Astrocyte (in vitro differentiated cells and primary cell): ENCODE measurements at regions not wholly inside any gene's neighbourhood (a gene's known extent, or its start where the extent isn't known, plus 50 kb on each side); places are given as distances from the start of the nearest gene placed in this dataset.

ENCODE experiments used
- DNase-seq: peaks from one replicate; pipeline ENCODE4 v3.0.0-alpha.2; 2010; ENCODE audit warnings: low read depth
- FAIRE-seq: peaks from 2 replicates; lab custom pipeline; 2011; peaks lifted over from hg19 to GRCh38; lab: Jason Lieb, UNC
- H2AFZ ChIP-seq: 2 replicates; pipeline ENCODE4 v1.6.0; 2012; ENCODE audit warnings: low read depth, low read length, inconsistent platforms
- H3K27ac ChIP-seq: 2 replicates; pipeline ENCODE4 v1.5.1; 2011; ENCODE audit warnings: low read depth, low read length, inconsistent platforms
- H3K27me3 ChIP-seq: 2 replicates; pipeline ENCODE4 v1.6.0; 2011; ENCODE audit warnings: low read length, inconsistent platforms; ENCODE audit not compliant: insufficient read depth
- H3K36me3 ChIP-seq: 2 replicates; pipeline ENCODE4 v1.5.1; 2011; ENCODE audit warnings: low read length, inconsistent platforms; ENCODE audit not compliant: insufficient read depth
- H3K4me1 ChIP-seq: 2 replicates; pipeline ENCODE4 v1.5.1; 2011; ENCODE audit warnings: low read length, inconsistent platforms; ENCODE audit not compliant: insufficient read depth
- H3K4me2 ChIP-seq: 2 replicates; pipeline ENCODE4 v1.6.0; 2012; ENCODE audit warnings: low read length, inconsistent platforms
- H3K4me3 ChIP-seq: 2 replicates; pipeline ENCODE4 v1.5.1; 2011; ENCODE audit warnings: low read depth, mild to moderate bottlenecking, low read length, inconsistent platforms; ENCODE audit not compliant: insufficient read depth
- H3K79me2 ChIP-seq: 2 replicates; pipeline ENCODE4 v1.6.0; 2012; ENCODE audit warnings: mild to moderate bottlenecking, low read length, inconsistent platforms; ENCODE audit not compliant: insufficient read depth
- H3K9ac ChIP-seq: 2 replicates; pipeline ENCODE4 v1.6.0; 2012; ENCODE audit warnings: mild to moderate bottlenecking, low read length, inconsistent platforms
- H3K9me3 ChIP-seq: 2 replicates; pipeline ENCODE4 v1.5.1; 2012; ENCODE audit warnings: low read depth, mild to moderate bottlenecking, low read length, inconsistent platforms; ENCODE audit not compliant: insufficient read depth
- H4K20me1 ChIP-seq: 2 replicates; pipeline ENCODE4 v1.6.0; 2012; ENCODE audit warnings: low read length, inconsistent platforms; ENCODE audit not compliant: insufficient read depth
- H3K27ac Mint-ChIP-seq: one replicate; pipeline ENCODE4 v1.8.0; 2021; ENCODE audit warnings: mild to moderate bottlenecking, mixed read lengths; ENCODE audit not compliant: unreplicated experiment
- H3K27me3 Mint-ChIP-seq: one replicate; pipeline ENCODE4 v1.8.0; 2021; ENCODE audit warnings: low read depth, mixed read lengths; ENCODE audit not compliant: unreplicated experiment
- H3K36me3 Mint-ChIP-seq: one replicate; pipeline ENCODE4 v1.8.0; 2021; ENCODE audit warnings: low read depth, mixed read lengths; ENCODE audit not compliant: unreplicated experiment
- H3K4me1 Mint-ChIP-seq: one replicate; pipeline ENCODE4 v1.8.0; 2021; ENCODE audit warnings: low read depth, mixed read lengths; ENCODE audit not compliant: unreplicated experiment
- H3K4me3 Mint-ChIP-seq: one replicate; pipeline ENCODE4 v1.8.0; 2021; ENCODE audit warnings: mild to moderate bottlenecking, moderate library complexity, mixed read lengths; ENCODE audit not compliant: unreplicated experiment
- H3K9me3 Mint-ChIP-seq: one replicate; pipeline ENCODE4 v1.8.0; 2021; ENCODE audit warnings: mild to moderate bottlenecking, mixed read lengths; ENCODE audit not compliant: unreplicated experiment
- CTCF ChIP-seq: IDR thresholded peaks from 2 replicates; pipeline ENCODE4 v1.5.1; 2011; ENCODE audit warnings: low read depth, mild to moderate bottlenecking, inconsistent platforms, low read length, moderate library complexity; ENCODE audit not compliant: insufficient read depth
- EZH2 ChIP-seq: IDR thresholded peaks from 2 replicates; pipeline ENCODE4 v1.6.1; 2012; ENCODE audit warnings: mild to moderate bottlenecking, low read length, inconsistent platforms; ENCODE audit not compliant: insufficient read depth

GRCh38 chr6:145277358-145278086 lies 457.8 kb downstream of the EPM2A start:
- FAIRE-seq = no peak
- no peak overlapping the region for H3K4me2 ChIP-seq

GRCh38 chr6:145278163-145278807 lies 457.0 kb downstream of the EPM2A start:
- Histone ChIP-seq H3K36me3 (no peaks in the 10 kb centered on the region), H3K4me1 (no peaks in the 10 kb centered on the region), H3K27ac (no peak overlapping the region), H3K9ac (no peak overlapping the region), H3K27me3 (no peaks in the 10 kb centered on the region), H3K9me3 (no peaks in the 10 kb centered on the region), H4K20me1 (no peaks in the 10 kb centered on the region), H3K4me2 (no peak overlapping the region), H2AFZ (no peak overlapping the region), H3K4me3 (no peak overlapping the region), H3K79me2 (no peaks in the 10 kb centered on the region)
- FAIRE-seq (no peak), DNase-seq (peak; percentile 68)
- no peaks in the 10 kb centered on the region for H3K36me3 Mint-ChIP-seq
- peaks cover 7% of the 10 kb centered on the region for H3K4me1 Mint-ChIP-seq
- H3K9me3 Mint-ChIP-seq = peaks cover 3% of the 10 kb centered on the region
- no peak overlapping the region for H3K4me3 Mint-ChIP-seq
- H3K27me3 Mint-ChIP-seq = no peaks in the 10 kb centered on the region
- TF ChIP-seq EZH2 (no peak), CTCF (no peak)
- H3K27ac Mint-ChIP-seq = no peak overlapping the region

More at GRCh38 chr6:145277358-145278086, 457.8 kb downstream of the EPM2A start:
- H2AFZ ChIP-seq = no peak overlapping the region
- H3K4me1 ChIP-seq = no peaks in the 10 kb centered on the region
- no peak for DNase-seq
- H3K36me3 Mint-ChIP-seq = no peaks in the 10 kb centered on the region
- no peaks in the 10 kb centered on the region for H3K79me2 ChIP-seq
- TF ChIP-seq CTCF (no peak), EZH2 (no peak)
- no peak overlapping the region for H3K27ac Mint-ChIP-seq
- no peaks in the 10 kb centered on the region for H3K36me3 ChIP-seq
- no peak overlapping the region for H3K4me3 Mint-ChIP-seq
- no peaks in the 10 kb centered on the region for H3K27me3 Mint-ChIP-seq
- H3K9me3 Mint-ChIP-seq = peaks cover 3% of the 10 kb centered on the region
- no peaks in the 10 kb centered on the region for H3K27me3 ChIP-seq
- no peaks in the 10 kb centered on the region for H4K20me1 ChIP-seq
- no peaks in the 10 kb centered on the region for H3K9me3 ChIP-seq
- H3K4me1 Mint-ChIP-seq = peaks cover 7% of the 10 kb centered on the region
- no peak overlapping the region for H3K4me3 ChIP-seq
- H3K27ac ChIP-seq = no peak overlapping the region
- H3K9ac ChIP-seq = no peak overlapping the region

GRCh38 chr6:145279551-145279950 lies 455.8 kb downstream of the EPM2A start:
- Histone ChIP-seq H3K4me1 (no peaks in the 10 kb centered on the region), H3K79me2 (no peaks in the 10 kb centered on the region), H3K4me3 (no peak overlapping the region), H4K20me1 (no peaks in the 10 kb centered on the region), H2AFZ (no peak overlapping the region), H3K4me2 (no peak overlapping the region), H3K9ac (no peak overlapping the region), H3K27me3 (no peaks in the 10 kb centered on the region), H3K9me3 (no peaks in the 10 kb centered on the region), H3K36me3 (no peaks in the 10 kb centered on the region), H3K27ac (no peak overlapping the region)
- TF ChIP-seq EZH2 = no peak
- no peak for TF ChIP-seq CTCF
- Mint-ChIP-seq H3K4me3 (no peak overlapping the region), H3K4me1 (peaks cover 7% of the 10 kb centered on the region), H3K9me3 (no peaks in the 10 kb centered on the region), H3K27me3 (no peaks in the 10 kb centered on the region), H3K36me3 (no peaks in the 10 kb centered on the region), H3K27ac (no peak overlapping the region)
- no peak for FAIRE-seq
- no peak for DNase-seq
